HL-60 (cell line): ENCODE measurements at regions not wholly inside any gene's neighbourhood (a gene's known extent, or its start where the extent isn't known, plus 50 kb on each side); places are given as distances from the start of the nearest gene placed in this dataset.

Experiments used
- DNase-seq, 2 experiments: peaks; one replicate each; pipeline ENCODE4 v3.0.0-alpha.2; 2010 to 2020; ENCODE audit warnings: low read depth in 1 of 2, low spot score in 1 of 2
- H3K27ac ChIP-seq: fragments of 250-450 bp; sonication (Bioruptor Pico); replicated peaks from 2 replicates; pipeline ENCODE4 v1.5.1; 2020; ENCODE audit warnings: mild to moderate bottlenecking, moderate library complexity
- H3K27me3 ChIP-seq: fragments of 250-450 bp; sonication (Bioruptor Pico); 2 replicates; pipeline ENCODE4 v1.5.1; 2021; ENCODE audit warnings: mild to moderate bottlenecking, moderate library complexity; ENCODE audit not compliant: insufficient read depth, poor library complexity, severe bottlenecking
- H3K4me3 ChIP-seq: replicated peaks from 2 replicates; pipeline ENCODE4 v1.5.1; 2011; ENCODE audit warnings: mild to moderate bottlenecking, control low read depth, low read length; ENCODE audit not compliant: insufficient read depth
- GABPA ChIP-seq: IDR thresholded peaks from 2 replicates; pipeline ENCODE4 v1.6.1; 2012; ENCODE audit warnings: low read depth
- POLR2AphosphoS5 ChIP-seq: IDR thresholded peaks from 2 replicates; pipeline ENCODE4 v1.6.1; 2012; ENCODE audit warnings: low read depth
- SPI1 ChIP-seq: IDR thresholded peaks from 2 replicates; pipeline ENCODE4 v1.6.1; 2012; ENCODE audit warnings: low read depth, mild to moderate bottlenecking, borderline replicate concordance
- TF ChIP-seq, protein P1 (sequence below): IDR thresholded peaks from one replicate; pipeline ENCODE4 v1.5.1; 2011; ENCODE audit warnings: low read length, control low read depth, inconsistent platforms; ENCODE audit not compliant: insufficient read depth
- TF ChIP-seq, protein P2 (sequence below): IDR thresholded peaks from 2 replicates; pipeline ENCODE4 v1.6.1; 2012; ENCODE audit warnings: low read depth; ENCODE audit not compliant: insufficient replicate concordance

DNA sequence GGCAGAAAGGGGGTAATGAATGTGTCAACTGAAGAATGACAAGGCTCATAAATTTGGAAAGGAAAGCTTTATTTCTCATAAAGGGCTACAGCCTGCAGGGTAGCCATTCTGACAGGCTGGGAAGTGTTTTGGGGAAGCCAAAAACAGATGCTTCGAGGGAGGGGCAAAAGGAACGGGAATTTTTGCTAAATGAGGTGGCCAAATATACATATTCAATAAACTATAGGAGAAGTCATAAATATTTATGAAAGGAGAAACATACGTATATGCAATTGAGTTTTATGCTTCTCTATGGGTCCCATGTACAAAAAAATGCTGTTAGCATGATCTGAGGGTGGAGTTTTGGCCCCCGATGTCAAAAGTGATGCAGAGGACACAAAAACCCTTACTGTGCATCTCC, 180.7 kb downstream of the FNDC1 start:
- Histone ChIP-seq H3K4me3 (no peak overlapping the region), H3K27ac (no peak overlapping the region), H3K27me3 (peaks cover 2% of the 10 kb centered on the region)
- DNase-seq: no peak
- TF ChIP-seq SPI1 (no peak), GABPA (no peak), POLR2AphosphoS5 (no peak)
- TF ChIP-seq, protein P1, sequence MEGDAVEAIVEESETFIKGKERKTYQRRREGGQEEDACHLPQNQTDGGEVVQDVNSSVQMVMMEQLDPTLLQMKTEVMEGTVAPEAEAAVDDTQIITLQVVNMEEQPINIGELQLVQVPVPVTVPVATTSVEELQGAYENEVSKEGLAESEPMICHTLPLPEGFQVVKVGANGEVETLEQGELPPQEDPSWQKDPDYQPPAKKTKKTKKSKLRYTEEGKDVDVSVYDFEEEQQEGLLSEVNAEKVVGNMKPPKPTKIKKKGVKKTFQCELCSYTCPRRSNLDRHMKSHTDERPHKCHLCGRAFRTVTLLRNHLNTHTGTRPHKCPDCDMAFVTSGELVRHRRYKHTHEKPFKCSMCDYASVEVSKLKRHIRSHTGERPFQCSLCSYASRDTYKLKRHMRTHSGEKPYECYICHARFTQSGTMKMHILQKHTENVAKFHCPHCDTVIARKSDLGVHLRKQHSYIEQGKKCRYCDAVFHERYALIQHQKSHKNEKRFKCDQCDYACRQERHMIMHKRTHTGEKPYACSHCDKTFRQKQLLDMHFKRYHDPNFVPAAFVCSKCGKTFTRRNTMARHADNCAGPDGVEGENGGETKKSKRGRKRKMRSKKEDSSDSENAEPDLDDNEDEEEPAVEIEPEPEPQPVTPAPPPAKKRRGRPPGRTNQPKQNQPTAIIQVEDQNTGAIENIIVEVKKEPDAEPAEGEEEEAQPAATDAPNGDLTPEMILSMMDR: no peak
- TF ChIP-seq, protein P2, sequence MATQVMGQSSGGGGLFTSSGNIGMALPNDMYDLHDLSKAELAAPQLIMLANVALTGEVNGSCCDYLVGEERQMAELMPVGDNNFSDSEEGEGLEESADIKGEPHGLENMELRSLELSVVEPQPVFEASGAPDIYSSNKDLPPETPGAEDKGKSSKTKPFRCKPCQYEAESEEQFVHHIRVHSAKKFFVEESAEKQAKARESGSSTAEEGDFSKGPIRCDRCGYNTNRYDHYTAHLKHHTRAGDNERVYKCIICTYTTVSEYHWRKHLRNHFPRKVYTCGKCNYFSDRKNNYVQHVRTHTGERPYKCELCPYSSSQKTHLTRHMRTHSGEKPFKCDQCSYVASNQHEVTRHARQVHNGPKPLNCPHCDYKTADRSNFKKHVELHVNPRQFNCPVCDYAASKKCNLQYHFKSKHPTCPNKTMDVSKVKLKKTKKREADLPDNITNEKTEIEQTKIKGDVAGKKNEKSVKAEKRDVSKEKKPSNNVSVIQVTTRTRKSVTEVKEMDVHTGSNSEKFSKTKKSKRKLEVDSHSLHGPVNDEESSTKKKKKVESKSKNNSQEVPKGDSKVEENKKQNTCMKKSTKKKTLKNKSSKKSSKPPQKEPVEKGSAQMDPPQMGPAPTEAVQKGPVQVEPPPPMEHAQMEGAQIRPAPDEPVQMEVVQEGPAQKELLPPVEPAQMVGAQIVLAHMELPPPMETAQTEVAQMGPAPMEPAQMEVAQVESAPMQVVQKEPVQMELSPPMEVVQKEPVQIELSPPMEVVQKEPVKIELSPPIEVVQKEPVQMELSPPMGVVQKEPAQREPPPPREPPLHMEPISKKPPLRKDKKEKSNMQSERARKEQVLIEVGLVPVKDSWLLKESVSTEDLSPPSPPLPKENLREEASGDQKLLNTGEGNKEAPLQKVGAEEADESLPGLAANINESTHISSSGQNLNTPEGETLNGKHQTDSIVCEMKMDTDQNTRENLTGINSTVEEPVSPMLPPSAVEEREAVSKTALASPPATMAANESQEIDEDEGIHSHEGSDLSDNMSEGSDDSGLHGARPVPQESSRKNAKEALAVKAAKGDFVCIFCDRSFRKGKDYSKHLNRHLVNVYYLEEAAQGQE: no peak

DNA sequence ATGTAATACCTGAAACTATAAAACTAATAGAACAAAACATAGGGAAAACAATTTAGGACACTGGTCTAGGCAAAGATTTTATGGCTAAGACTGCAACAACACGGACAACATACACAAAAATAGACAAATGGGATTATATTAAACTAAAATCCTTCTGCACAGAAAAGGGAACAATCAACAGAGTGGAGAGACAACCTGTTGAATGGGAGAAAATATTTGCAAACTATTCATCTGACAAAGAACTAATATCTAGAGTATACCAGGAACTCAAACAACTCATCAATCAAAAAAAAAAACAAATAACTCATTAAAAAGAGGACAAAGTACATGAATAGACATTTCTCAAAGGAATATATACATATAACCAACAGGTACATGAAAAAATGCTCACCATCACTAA, 174.5 kb downstream of the FNDC1 start:
- TF ChIP-seq, protein P1: no peak
- TF ChIP-seq GABPA (no peak), POLR2AphosphoS5 (no peak)
- H3K4me3 ChIP-seq: no peak overlapping the region
- no peaks in the 10 kb centered on the region for H3K27me3 ChIP-seq
- no peak for DNase-seq
- H3K27ac ChIP-seq: no peak overlapping the region

DNA sequence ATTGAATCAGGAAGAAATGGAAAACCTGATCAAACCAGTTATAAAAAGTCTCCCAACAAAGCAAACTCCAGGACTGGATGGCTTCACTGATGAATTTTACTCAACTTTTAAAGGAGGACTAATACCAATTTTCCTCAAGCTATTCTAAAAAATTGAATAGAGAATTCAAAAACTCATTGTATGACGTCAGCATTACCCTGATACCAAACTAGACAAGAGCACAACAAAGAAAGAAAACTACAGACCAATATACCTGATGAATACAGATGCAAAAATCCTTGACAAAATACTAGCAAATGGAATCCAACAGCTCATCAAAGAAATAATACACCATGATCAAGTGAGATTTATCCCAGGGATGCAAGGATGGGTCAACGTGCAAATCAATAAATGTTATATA, 172.9 kb downstream of the FNDC1 start:
- no peak overlapping the region for H3K27ac ChIP-seq
- no peaks in the 10 kb centered on the region for H3K27me3 ChIP-seq
- no peak overlapping the region for H3K4me3 ChIP-seq
- TF ChIP-seq SPI1: no peak
- TF ChIP-seq, protein P2: no peak
- TF ChIP-seq, protein P1: no peak
- no peak for TF ChIP-seq GABPA
- no peak for TF ChIP-seq POLR2AphosphoS5
- no peak for DNase-seq

DNA sequence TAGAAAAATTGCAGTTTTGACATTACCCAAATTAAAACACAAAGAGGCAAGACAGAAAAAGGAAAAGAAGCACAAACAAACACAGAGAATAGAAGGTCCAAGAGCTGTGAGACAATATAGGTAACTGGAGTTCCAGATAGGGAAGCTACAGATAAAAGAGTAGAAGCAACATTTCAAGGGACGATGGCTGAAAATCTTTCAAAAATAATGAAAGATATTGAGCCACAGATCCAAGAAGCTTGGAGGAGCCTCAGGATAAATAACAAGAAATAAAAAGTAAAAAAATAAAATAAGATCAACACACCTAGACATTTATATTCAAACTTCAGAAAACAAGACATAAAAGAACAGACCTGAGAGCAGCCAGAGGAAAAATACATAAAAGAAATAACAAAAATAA, 164.9 kb downstream of the FNDC1 start:
- DNase-seq: no peak
- Histone ChIP-seq H3K4me3 (no peak overlapping the region), H3K27ac (no peak overlapping the region), H3K27me3 (no peaks in the 10 kb centered on the region)
- TF ChIP-seq, protein P1: no peak
- no peak for TF ChIP-seq SPI1
- TF ChIP-seq GABPA: no peak
- no peak for TF ChIP-seq POLR2AphosphoS5
- TF ChIP-seq, protein P2: no peak
